ENCODE measurements at regions not wholly inside any gene's neighbourhood (a gene's known extent, or its start where the extent isn't known, plus 50 kb on each side); places are given as distances from the start of the nearest gene placed in this dataset.
"Not testable (repeated sequence)": the region's sequence is repeated elsewhere in the genome, so short reads cannot be mapped to it uniquely, and the experiment has no call there.

DNA sequence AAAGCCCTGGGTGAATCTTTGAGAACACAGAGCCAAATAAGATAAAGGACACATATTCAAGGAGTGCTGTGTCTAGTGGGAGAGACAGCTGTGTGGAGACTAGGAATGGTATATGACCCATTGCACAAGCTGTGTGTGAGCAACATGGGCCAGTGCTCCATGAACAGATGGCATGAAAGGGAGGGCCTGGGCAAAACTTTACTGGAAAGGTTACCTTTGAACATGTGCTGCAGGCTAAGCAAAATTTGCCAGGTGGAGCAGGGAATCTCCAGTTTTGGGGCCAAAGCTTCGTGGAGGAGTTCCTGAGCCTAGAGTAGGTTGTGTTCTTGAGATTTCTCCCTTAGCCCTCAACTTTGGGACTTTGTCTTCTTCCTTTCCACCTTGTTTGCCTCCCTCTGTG lies 446.1 kb upstream of the PROX1 start:
- no peak for DNase-seq (ENCODE audit: low spot score in 2 of 2)
- no peak for TF ChIP-seq POLR2A (IDR thresholded peaks at IDR 0.05)
- TF ChIP-seq, protein P1, sequence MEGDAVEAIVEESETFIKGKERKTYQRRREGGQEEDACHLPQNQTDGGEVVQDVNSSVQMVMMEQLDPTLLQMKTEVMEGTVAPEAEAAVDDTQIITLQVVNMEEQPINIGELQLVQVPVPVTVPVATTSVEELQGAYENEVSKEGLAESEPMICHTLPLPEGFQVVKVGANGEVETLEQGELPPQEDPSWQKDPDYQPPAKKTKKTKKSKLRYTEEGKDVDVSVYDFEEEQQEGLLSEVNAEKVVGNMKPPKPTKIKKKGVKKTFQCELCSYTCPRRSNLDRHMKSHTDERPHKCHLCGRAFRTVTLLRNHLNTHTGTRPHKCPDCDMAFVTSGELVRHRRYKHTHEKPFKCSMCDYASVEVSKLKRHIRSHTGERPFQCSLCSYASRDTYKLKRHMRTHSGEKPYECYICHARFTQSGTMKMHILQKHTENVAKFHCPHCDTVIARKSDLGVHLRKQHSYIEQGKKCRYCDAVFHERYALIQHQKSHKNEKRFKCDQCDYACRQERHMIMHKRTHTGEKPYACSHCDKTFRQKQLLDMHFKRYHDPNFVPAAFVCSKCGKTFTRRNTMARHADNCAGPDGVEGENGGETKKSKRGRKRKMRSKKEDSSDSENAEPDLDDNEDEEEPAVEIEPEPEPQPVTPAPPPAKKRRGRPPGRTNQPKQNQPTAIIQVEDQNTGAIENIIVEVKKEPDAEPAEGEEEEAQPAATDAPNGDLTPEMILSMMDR (IDR thresholded peaks at IDR 0.05), result no peak
- 0% methylated on average over 1 of the region's 1 CpG for WGBS, 2 donors
- H3K4me3 ChIP-seq (ENCODE audit: low read depth, poor library complexity, severe bottlenecking), result no peak overlapping the region
- intact Hi-C loops (cut with DNase I; ENCODE audit: low total_unique reads), result no loop called here

DNA sequence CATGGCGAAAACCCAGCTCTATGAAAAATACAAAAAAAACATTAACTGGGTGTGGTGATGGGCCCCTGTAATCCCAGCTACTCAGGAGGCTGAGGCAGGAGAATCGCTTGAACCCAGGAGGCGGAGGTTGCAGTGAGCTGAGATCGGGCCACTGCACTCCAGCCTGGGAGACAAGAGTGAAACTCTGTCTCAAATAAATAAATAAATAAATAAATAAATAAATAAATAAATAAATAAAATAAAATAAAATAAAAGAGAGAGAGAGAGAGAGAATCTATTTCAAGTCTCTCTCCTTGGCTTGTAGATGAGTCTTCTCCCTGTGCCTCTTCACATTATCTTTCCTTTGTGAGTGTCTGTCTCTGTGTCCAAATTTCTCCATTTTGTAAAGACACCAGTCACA lies 442.6 kb upstream of the PROX1 start:
- H3K4me3 ChIP-seq (ENCODE audit: low read depth, poor library complexity, severe bottlenecking); DNase-seq (ENCODE audit: low spot score in 2 of 2); intact Hi-C loops (cut with DNase I; ENCODE audit: low total_unique reads): not testable (repeated sequence)
- 97 to 98% methylated on average over 4 of the region's 4 CpGs for WGBS, 2 donors

DNA sequence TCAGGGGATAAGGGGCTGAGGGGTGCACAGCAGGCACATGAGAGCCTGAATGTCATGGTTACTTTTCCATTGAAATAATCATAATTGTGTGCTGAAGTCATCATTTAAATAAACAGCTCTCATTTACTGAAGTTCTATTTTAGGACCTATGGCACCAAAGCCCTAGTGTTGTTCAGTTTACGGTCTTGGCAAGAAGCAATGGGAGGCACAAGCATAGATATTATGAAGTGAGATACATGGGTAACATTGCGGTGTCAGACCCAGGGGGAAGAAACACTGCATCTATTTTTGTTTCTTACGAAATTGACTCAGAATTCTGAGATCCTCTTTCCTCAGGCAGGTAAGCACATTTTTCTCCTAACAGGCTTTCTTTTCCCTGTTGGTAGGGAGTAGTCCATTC lies 437.8 kb upstream of the PROX1 start:
- TF ChIP-seq POLR2A (IDR thresholded peaks at IDR 0.05), result no peak
- TF ChIP-seq, protein P1 (IDR thresholded peaks at IDR 0.05), result no peak
- intact Hi-C loops (cut with DNase I; ENCODE audit: low total_unique reads), result no loop called here
- WGBS, 2 donors, result 58 to 63% methylated on average over 3 of the region's 3 CpGs
- no peak overlapping the region for H3K4me3 ChIP-seq (ENCODE audit: low read depth, poor library complexity, severe bottlenecking)
- no peak for DNase-seq (ENCODE audit: low spot score in 2 of 2)

DNA sequence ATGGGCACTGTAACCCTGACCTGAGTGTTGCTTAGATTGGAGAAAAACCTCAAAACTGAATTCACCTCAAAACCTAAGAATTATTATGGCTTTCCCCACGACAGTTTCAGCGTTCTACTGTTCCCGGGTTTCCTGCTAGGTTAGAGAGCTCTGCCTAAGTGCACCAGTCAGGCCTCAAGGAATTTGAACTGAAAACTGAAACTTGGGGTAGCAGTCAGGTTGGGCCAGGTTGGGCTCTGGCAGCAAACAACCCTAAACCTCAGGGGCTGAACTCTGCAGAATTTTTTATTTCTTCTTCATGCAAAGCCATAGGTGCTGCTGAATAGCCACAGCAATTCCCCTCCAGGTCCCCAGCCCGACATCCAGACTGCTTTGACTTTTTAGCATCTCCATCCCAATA lies 437.0 kb upstream of the PROX1 start:
- H3K4me3 ChIP-seq (ENCODE audit: low read depth, poor library complexity, severe bottlenecking), result no peak overlapping the region
- DNase-seq (ENCODE audit: low spot score in 2 of 2), result no peak
- intact Hi-C loops (cut with DNase I; ENCODE audit: low total_unique reads), result no loop called here
- TF ChIP-seq, protein P1 (IDR thresholded peaks at IDR 0.05), result no peak
- TF ChIP-seq POLR2A (IDR thresholded peaks at IDR 0.05), result no peak
- WGBS, 2 donors, result 71 to 86% methylated on average over 4 of the region's 4 CpGs

DNA sequence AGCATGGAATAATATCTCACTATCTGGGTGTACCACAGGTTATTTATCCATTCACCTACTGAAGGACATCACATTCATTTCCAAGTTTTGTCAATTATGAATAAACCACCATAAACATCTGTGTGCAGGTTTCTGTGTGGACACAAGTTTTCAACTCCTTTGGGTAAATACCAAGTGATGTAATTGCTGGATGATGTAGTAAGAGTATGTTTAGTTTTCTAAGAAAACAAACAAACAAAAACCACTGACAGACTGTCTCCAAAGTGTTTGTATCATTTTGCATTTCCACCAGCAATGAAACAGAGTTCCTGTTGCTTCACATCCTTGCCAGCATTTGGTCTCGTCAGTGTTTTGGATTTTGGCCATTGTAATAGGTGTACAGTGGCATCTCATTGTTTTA lies 435.7 kb upstream of the PROX1 start:
- H3K4me3 ChIP-seq (ENCODE audit: low read depth, poor library complexity, severe bottlenecking), result no peak overlapping the region
- TF ChIP-seq POLR2A (IDR thresholded peaks at IDR 0.05), result no peak
- TF ChIP-seq, protein P1 (IDR thresholded peaks at IDR 0.05), result no peak
- 45 to 51% methylated on average over 1 of the region's 1 CpG for WGBS, 2 donors
- DNase-seq (ENCODE audit: low spot score in 2 of 2), result no peak
- intact Hi-C loops (cut with DNase I; ENCODE audit: low total_unique reads), result no loop called here

DNA sequence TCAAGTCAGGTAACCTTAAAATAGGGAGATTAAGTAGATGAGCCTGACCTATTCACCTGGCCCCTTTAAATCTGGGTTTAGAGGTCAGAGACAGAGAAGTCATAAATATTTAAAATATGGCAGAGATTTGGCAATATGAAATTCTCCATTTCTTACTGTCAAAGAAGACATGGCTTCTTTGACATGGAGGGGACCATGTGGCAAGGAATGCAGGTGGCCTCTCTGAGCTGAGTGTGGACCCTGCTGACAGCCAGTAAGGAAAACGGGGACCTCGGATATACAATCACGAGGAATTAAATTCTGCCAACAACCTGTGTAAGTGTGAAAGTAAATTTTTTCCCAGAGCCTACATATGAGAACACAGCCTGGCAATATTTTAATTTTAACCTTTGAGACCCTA lies 427.5 kb upstream of the PROX1 start:
- intact Hi-C loops (cut with DNase I; ENCODE audit: low total_unique reads), result no loop called here
- WGBS, 2 donors, result 89 to 93% methylated on average over 3 of the region's 3 CpGs
- H3K4me3 ChIP-seq (ENCODE audit: low read depth, poor library complexity, severe bottlenecking), result no peak overlapping the region
- DNase-seq (ENCODE audit: low spot score in 2 of 2), result no peak
- TF ChIP-seq, protein P1 (IDR thresholded peaks at IDR 0.05), result no peak
- no peak for TF ChIP-seq POLR2A (IDR thresholded peaks at IDR 0.05)

Data from lower leg skin (tissue), 4 donors.